Activated effector memory CD4-positive, alpha-beta T cell treated with anti-CD3 and anti-CD28 coated beads, Interleukin-2, amount 50 U/mL, for 16 hours (primary cell): ENCODE measurements at regions not wholly inside any gene's neighbourhood (a gene's known extent, or its start where the extent isn't known, plus 50 kb on each side); places are given as distances from the start of the nearest gene placed in this dataset.

Experiments used
- DNase-seq: peaks from one replicate; pipeline ENCODE4 v3.0.0-alpha.2; 2020

DNA sequence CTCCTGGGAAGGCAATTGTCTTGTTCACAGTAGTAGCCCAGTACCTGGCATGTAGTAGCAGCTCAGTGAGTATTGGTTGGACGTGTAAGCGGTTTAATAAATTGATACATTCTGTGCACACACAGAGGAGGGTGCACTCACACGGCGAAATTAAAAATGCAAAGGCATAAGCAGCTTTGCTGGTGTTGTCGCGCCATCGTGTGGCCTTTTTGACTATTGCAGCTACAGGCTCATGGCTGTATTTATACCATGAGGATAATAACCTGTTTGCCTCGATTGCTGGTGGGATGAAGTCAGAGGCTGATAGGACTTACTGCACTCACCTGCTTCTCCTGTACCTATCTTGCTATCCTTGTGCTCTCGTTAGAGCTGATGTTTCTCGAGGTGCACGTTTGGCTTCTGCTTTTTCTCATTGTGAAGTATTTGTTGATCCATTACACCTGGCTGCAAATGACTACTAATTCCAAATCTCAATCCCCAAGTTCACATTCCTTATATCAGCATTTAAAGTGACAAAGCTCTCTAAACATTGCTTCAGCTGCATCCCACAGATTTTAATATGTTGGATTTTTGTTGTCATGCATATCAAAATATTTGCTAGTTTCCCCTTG lies 61.5 kb downstream of the TBXT start:
- peak; percentile 85 for DNase-seq

DNA sequence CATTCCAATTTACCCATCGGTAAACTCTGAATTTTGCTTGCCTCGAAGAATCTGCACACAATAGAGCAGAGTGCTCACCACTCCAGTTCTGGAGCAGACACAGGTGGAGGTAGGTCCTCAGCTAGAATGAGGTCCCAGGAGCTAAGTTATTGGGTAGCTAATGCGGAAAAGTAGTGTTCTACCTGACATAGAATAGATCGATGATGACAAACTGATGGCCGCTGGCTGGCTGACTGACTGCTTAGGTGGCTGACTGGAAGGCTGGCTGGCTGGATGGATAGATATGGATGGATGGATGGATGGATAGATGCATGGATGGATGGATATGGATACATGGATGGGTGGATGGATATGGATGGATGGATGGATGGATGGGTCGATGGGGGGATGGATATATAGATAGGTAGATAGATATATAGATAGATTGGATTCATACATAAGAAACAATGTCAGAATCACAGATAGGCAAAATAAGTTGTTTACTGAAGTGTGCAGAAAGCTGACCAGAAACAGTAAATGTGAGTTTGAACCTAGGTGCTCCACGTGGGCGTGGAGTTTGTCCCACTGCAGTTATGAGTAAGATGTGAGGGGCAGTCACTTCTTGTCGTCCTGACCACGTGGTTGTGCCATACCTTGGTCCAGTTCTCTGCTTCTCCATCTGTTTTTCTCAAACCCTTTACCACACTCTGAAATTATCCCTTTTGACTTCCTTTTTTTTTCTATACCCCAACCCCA lies 62.1 kb downstream of the TBXT start:
- no peak for DNase-seq

DNA sequence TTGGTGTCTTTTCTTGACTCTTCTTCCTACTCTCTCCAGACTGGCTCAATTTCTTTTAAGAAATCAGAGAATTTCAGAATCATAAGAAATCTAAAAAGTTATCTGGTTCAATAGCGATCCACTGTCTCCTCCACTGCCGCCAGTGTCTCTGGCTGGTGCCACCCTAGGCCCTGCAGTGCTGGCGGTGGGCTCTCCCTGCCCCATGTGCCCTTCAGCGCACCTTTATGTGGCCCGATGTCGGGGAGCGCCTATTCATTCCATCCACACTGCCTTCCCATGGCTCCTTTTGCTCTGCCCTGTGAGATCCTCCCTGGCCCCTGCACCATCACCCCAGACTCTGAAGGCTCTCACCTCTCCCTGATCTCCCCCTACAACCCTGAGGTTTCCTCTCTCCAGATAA lies 62.8 kb downstream of the TBXT start:
- no peak for DNase-seq

DNA sequence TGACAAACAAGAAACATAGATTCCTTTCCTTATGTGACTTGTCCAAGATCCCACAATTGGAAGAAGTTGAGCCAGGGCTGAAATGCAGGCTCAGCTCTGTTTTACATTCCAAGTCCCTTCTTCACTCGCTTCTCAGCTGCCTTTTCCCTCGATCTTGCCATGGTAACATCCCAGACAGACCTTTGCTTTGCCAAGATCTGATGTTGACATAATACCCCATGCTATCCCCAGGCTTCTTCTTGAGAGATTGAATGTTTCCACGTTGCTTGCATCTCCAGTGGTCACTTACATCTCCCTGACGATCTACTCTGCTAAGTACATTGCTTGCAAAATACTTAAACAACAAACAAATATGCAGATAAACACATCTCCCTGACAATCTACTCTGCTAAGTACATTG lies 63.5 kb downstream of the TBXT start:
- DNase-seq, result no peak

DNA sequence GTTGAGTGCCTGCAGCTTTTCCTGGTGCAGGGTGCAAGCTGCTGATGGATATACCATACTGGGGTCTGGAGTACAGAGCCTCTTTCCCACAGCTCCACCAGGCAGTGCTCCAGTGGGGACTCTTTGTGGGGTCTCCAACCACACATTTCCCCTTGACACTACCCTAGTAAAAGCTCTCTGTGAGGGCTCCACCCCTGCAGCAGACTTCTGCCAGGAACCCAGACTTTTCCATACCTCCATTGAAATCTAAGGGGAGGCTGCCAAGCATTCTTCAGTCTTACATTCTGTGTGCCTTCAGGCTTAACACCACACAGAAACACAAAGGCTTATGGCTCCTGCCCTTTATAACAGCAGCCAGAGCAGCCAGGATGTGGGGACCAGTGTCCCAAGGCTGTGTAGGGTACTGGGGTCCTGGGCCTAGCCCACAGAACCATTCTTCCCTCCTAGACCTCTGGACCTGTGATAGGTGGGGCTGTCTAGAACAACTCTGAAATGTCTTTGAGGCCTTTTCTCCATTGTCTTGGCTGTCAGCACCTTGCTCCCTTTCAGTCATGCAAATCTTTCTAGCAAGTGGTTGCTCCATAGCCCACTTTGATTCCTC lies 65.7 kb downstream of the TBXT start:
- no peak for DNase-seq

DNA sequence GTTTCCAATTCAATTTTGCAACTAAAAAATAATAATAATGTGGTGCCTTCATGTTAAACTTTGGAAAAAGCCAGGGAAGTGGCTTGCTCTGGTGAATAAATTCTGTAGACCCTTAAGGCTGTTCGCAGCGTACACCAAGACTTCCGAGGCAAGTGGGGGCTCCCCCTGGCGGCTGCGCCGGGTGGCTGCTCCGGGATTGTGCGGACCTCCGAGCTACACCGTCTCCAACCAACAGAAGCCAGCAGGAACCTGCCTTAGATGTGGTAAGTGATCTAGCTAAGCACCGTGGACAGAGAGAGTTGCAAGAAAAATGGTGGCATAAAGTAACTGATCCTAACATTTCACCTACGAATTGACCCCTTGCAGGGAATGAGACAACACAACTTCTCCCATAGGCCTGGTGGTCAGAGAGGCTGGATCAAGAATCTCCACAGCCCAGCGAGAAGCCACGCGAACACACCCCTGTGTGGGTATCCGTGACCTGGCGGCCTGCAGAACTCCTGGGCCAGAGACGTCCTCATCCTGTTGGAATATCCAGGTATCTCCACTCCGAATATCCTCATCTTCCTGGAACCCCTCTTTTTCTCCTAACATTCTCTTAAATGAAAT lies 69.6 kb downstream of the TBXT start:
- peak; percentile 80 for DNase-seq

DNA sequence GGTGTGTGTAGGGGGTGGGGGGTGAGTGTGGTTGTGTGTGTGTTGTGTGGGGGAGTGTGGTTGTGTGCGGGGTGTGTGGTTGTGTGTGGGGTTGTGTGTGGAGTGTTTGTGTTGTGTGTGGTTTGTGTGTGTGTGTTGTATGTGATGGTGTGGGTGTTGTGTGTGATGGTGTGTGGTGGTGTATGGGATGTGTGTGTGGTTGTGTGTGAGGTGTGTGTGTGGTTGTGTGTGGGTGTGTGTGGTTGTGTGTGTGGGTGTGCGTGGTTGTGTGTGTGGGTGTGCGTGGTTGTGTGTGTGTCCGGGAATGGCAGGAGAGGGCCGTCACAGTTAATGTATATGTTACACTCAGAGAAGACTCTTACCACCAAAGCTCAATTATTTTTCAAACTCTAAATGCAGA lies 79.8 kb downstream of the TBXT start:
- no peak for DNase-seq

DNA sequence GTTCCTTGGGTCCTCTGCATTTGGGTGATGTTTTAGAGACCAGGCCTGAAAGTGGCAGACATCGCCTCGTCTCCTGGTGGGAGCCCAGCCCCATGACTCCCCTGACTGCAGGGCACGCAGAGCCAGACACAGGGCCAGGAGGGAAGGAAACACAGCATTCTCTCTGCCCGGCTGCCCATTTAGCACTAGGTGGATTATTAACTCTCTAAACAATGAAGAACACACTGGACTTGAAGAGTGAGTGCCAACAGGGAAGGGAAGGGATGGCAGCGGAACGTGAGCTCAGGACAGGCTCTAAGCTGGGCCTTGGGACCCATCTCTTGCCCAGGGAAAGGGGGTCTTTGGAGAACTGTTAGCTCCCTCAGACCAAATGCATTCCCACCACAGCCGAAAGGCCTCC lies 80.4 kb downstream of the TBXT start:
- no peak for DNase-seq

DNA sequence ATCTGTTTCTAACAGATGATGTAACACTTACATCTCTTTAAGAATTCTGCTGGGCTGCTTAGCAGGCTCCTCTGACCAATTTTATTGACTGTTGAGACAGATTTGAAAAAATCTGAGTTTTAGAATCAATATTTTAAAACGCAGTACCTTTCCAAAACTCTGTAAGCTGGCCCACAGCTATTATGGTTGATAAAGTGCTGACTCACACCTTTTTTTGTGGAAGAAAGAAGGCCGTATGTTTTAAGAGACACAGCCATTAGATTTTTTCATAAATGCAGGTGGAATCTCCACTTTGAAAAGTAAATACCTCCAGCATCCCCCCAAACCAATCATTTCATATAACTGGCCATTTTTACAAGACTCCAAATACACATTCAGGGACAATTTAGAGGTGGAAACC lies 82.2 kb downstream of the TBXT start:
- no peak for DNase-seq

DNA sequence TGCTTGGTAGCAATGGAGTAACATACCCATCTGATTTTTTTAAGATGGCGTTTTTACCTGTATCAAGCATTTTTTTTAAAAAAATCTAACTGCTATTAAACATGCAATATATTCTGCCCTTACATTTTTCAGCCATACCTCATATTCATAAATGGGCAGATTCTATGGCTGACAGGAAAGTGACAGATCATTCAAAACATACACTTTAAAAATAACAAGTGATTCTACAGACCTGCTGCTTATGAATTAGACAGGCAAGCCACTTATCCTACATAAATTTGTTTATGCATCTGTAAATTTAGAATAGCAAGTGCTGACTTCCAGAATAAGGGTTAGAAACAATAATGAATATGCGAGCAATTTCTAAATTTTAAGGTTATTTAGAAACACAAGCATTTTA lies 82.7 kb downstream of the TBXT start:
- no peak for DNase-seq

DNA sequence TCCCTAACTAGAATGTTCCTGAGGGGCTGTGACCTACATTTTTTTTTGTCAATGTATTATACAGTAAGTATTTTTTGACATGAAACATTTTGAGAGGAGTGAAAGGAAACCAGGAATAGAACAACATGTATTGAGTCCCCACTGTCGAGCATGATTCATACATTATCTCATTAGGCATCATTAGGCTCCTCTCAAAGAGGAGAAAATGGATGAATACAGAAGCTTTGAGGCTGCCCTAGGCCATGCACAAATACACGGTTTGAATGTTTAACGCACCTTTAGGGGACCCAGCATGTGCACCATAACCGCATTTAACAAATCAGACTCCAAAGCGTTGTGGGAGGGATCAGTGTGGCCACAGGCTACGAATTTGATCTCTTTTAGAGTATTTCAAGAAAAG lies 87.8 kb downstream of the TBXT start:
- no peak for DNase-seq

DNA sequence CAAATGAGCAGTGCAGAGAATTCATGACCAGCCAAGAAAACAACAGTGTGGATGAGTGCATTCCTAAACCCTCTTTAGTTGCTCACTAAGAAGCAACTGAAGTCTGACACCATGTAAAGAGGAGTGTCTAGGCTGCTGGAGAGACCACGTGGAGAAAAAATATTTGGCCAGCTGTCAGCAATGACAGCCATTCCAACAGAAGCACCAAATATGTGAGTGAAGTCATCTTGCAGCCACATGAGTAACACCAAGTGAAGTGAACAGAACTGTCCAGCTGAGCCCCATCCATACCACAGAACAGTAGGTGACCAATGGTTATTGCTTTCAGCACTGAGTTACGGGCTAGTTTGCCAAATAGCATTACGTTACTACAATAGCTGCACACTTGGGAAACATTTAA lies 89.4 kb downstream of the TBXT start:
- DNase-seq, result no peak

DNA sequence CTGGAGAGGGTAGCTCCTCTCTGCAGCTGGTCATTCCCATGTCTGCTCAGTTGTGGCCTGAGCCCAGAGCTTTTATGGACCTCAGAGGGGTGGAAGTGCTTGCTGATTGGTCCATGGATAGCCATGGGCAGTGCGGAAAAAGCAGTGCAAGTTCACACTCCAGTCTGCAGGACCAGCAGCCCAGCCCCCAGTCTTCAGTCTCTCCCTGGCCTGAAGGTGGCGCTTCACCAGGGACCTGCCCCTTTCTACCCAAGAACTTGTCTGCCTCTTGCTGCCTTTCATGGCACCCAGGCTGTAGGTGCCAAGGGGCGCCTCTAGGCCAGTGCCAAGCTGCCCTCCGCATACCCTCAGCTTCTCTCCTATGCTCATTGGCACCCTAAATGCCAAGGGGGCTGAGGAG lies 91.0 kb downstream of the TBXT start:
- no peak for DNase-seq

DNA sequence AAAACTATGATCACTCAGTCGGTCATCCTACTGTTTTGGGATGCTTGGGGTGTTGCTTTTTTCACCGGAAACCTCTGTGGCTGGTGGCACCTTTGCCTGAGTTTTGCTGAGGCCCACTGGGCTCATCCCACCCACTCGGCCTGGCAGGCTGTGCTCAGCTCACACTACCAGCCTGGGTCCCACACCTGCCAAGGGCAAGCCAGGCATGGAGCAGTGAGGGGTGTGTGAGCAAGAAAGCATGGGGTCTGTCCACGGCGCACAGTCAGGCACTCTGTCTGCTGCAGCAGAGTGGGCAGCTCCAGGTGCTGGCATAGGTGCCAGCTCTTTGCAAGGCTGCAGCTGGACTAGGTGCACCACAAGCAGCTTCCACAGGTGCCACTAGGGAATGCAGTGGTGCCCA lies 91.7 kb downstream of the TBXT start:
- DNase-seq, result no peak

DNA sequence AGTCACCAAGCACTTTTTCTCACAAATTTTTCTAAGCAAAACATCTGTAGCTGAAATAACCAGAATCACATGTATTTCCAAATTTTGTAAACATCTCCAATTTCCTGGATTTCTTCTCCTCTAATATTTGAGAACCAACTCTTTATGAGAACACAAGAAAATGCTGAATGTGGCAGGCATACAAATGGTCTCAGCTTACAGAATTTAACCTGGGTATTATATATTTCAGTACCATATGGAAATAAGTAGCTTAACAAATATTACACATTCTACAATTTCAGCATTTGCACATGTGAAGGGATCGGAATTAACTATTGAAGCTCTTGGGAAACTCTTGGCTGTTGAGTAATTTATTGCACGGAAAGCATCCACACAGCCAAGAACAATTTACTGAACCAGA lies 92.5 kb downstream of the TBXT start:
- no peak for DNase-seq

DNA sequence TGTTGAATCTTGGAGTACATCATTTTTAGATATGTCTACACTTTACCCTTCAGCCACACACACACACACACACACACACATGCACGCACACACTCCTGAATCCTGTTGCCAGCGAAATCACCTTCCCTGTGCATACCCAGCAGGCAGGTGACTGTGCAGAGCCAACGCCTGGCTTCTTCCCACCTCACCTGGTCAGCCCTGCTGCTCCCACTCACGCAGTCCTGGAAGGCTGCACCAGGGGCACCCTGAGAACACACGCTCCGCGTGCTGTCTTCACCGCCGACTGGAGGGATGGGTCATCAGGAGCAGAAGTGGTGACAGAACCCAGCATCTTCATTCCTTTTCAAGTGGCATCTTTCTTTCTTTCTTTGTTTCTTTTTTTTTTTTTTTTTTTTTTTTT lies 94.6 kb downstream of the TBXT start:
- no peak for DNase-seq

DNA sequence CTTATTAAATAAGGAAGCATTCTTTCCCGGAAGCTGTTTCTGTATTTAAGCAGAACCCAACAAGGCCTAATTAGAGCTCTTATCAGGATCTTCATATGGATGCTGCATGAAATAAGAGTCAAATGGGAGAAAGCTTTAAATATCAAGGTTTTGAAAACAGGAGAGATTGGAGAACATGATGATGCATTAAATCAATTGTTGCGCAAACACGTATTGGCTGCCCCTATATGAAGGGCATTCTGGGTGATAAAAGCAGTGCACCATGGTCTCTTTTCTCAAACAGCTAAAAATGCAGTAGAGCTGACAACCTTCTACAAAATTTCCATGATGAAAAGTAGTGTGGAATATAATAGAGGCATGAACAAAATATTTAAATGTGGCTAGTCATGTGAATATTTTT lies 98.9 kb downstream of the TBXT start:
- DNase-seq, result no peak

DNA sequence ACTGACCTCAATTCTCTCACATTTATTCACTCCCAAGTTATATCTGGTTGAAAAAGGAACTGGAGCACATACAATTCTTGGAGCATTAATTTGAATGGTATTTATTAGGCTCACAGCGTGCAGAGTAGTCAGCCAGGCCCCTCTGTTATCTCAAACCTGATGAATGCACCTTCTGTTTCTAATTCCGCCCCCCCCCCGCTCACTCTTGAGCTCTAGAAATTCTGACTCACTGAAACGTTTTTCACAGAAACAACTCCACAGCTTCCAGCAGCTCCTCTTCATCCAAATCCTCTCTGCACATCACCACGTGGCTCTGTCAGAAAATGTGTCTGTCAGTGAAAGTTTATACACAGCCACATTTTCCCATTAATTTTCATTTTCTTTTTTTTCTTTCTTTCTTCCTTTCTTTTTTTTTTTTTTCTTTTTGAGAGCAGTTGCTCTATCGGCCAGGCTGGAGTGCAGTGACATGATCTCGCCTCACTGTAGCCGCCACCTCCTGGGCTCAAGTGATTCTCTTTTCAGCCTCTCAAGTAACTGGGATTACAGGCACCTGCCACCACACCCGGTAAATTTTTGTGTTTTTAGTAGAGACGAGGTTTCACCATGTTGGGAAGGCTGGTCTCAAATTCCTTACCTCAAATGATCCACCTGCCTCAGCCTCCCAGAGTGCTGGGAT lies 109.4 kb downstream of the TBXT start:
- DNase-seq, result no peak

DNA sequence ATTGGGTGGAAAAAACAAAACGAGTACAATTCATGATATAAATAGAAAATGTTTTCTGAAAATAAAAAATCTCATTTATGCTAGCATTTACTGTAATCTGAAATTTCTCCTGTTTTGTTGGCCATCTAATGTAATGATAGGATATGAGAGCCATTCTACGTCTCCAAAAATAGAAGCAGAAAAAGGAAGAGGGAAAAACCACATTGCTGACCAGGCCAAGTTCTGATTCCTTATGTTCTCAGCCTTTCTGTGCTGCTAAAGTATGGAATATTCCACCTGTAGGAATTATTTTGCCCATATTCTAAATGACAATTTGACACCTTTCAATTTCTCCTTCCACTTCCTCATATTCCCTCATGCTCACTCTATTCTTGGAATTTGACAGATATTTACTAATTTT lies 110.2 kb downstream of the TBXT start:
- DNase-seq, result no peak

DNA sequence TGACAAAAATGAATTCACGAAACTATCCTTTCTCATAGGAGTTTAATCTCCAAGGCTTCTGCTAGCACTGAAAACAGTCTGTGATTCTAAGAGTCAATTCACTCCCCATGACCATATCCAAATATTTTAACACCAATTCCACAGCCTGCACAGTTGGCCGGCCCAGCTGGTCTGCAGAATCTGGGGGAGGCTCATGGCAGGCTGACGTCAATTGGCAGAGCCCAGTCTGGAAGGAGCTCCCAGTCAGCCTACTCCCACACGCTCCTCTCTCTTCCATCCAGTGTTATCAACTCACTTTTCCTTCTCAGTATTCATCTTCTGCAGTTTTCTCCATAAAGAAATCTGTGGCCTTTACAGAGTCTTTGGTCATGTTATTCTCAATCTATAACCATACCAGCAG lies 111.0 kb downstream of the TBXT start:
- no peak for DNase-seq

DNA sequence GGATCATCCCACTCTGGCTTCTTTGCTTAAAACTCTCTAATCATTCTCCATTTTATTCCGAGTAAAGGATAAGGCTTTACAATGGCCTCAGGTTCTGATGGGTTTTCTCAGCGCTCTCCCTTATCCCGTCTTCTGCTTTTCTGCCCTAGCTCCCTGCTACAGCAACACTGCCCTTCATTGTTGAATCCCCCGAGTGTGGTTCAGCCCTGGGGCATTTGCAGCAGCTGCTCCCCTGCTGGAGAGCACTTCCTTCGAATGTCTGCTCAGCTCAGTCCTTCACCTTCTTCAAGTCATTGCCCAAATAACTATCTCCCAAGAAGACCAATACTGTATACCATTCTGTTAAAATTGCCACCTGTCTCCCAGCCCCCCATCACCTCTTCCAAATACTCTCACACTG lies 111.8 kb downstream of the TBXT start:
- no peak for DNase-seq

DNA sequence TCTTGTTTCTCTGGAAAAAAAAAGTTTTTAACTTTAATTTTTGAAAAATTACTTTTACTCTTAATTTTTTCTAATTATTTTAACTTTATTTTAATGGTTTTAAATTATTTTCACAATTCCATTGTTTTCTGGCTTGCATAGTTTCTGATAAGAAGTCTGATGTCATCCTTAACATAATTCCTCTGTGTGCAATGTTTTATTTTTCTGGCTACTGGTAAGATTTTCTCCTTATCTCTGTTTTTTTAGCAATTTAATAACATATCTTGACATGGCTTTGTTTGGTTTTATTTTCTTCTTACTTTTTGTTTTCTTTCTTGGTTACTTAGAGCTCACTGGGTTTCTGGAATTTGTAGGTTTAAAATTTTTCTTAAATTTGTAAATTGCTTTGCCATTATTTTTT lies 114.8 kb downstream of the TBXT start:
- DNase-seq, result no peak

DNA sequence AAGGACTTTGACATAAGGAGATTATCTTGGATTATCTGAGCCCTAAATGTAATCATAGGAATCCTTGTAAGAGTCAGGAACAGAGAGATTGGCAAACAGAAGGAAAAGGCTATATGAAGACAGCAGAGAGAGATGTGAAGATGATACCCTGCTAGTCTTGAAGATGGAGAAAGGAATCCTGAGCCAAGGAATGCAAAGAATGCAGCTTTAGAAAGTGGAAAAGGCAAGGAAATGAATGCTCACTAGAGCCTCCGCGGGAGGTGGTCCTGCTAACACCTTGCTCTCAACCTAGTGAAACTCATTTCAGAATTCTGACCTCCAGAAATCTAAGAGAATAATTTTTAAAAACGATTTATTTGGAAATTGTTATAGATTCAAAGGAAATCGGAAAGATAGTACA lies 117.1 kb downstream of the TBXT start:
- no peak for DNase-seq

DNA sequence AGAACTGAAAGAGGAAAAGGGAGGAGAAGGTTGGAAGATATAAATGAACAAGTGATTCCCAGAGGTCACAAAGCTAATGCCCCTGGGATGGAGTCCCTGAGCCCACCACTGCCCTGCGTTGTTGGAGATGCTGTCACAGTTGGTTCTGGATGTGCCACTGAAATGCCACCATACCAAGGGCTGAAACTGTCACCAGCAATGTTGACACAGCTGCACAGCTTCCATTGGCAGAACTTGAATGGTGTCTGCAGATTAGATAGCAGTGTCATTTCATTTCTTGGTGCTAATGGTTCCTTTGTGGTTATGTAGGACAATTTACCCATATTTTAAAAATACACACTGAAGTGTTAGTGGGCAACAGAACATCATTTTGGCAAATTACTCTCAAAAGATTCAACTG lies 120.7 kb downstream of the TBXT start:
- no peak for DNase-seq
